ENCODE measurements at regions not wholly inside any gene's neighbourhood (a gene's known extent, or its start where the extent isn't known, plus 50 kb on each side); places are given as distances from the start of the nearest gene placed in this dataset.
"Not testable (repeated sequence)": the region's sequence is repeated elsewhere in the genome, so short reads cannot be mapped to it uniquely, and the experiment has no call there.

DNA sequence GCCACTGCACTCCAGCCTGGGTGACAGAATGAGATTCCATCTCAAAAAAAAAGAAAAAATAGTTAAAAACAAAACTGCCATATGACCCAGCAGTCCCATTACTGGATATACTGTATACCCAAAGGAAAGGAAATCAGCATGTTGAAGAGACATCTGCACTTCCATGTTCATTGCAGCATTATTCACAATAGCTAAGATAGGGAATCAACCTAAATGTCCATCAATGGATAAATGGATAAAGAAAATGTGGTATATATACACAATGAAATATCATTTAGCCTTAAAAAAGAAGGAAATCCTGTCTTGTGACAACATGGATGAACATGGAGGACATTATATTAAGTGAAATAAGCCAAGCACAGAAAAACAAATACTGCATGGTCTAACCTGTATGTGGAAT, 160.7 kb downstream of the DUSP6 start:
- not testable (repeated sequence) for FAIRE-seq

DNA sequence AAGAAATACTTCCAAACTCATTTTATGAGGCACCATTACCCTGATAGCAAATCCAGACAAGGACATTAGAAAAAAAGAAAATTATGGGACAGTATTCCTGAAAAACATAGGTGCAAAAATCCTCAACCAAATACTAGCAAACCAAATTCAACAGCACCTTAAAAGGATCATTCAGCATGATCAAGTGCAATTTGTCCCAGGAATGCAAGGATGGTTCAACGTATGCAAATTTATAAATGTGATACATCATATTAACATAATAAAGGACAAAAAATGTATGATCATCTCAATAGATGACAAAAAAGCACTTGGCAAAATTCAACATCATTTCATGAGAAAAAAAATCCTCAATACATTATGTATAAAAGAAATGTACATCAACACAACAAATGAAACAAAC, 162.9 kb downstream of the DUSP6 start:
- DNase-seq (ENCODE audit: low spot score): no peak
- no peak for FAIRE-seq

More for the DNA sequence above, 160.7 kb downstream of the DUSP6 start:
- DNase-seq (ENCODE audit: low spot score): not testable (repeated sequence)

DNA sequence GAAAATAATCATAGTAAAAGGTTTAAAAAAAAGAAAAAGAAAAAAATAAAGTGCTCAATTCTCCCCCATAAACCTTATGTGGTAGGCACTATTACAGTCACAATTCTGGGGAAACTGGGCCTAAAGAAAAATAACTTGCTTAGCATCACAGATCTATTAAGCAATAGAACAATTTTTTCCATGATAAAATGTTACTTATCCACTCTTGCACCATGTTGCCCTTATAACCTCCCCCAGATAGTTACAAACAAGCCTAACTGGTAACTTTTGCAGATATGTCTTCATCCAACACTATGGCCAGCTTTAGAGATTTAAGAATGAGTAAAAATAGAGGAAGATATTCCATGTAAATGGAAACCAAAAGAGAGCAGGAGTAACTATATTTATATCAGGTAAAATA, 164.8 kb downstream of the DUSP6 start:
- FAIRE-seq: no peak
- DNase-seq (ENCODE audit: low spot score): no peak

DNA sequence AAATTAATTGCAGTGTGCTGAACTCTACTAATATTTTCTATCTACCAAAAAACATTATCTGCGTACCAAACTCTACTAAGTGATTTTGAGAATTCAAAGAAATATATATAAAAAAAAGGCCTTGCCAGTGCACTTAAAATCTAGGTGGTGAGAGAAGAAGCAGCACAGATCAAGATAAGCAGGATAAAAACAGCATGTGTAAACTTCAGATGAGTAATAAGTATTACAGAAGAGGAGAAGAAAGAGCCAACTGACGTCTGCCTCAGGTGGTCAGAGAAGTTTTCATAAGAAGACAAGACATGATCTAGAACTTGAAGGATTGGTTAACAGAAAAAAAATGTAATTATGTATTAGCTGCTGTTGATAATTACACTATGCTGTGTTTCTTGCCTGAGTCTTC, 166.4 kb downstream of the DUSP6 start:
- FAIRE-seq (no peak), DNase-seq (ENCODE audit: low spot score) (no peak)

DNA sequence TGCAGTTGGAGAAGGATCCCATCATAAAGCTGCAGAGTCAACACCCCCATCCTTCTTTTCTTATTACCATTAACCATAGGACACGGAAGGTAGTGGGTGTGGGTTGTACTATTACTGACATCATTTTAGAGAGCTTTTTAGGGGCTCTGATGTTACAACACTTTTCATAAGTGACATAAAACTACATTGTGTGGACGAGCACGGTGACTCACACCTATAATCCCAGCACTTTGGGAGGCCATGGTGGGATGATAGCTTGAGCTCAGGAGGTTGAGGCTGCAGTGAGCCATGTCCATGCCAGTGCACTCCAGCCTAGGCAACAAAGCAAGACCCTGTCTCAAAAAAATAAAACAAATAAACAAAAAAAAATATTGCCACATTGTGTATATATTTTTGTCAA, 167.1 kb downstream of the DUSP6 start:
- DNase-seq (ENCODE audit: low spot score) (no peak), FAIRE-seq (no peak)

DNA sequence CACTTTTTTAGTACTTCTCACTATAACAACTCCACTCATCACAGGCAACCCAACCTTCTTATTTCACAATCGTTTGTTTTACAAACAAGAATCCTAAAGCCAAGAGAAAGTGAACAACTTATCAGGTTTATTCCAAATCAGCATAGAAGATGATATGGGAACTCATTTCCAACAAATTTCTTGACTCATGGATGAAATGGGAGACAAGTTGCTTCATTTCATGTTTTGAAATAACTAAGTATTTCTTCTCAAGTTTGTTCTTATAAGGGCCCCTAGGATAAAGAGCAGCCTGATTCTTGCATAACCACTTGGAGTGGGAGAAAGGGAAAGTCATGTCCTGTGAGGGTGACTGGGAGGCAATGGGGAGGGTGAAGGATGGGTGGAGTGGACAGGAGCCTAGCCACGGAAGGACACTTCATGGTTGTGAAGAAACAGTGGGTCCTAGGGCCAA, 168.3 kb downstream of the DUSP6 start:
- DNase-seq (ENCODE audit: low spot score) (no peak), FAIRE-seq (no peak)

DNA sequence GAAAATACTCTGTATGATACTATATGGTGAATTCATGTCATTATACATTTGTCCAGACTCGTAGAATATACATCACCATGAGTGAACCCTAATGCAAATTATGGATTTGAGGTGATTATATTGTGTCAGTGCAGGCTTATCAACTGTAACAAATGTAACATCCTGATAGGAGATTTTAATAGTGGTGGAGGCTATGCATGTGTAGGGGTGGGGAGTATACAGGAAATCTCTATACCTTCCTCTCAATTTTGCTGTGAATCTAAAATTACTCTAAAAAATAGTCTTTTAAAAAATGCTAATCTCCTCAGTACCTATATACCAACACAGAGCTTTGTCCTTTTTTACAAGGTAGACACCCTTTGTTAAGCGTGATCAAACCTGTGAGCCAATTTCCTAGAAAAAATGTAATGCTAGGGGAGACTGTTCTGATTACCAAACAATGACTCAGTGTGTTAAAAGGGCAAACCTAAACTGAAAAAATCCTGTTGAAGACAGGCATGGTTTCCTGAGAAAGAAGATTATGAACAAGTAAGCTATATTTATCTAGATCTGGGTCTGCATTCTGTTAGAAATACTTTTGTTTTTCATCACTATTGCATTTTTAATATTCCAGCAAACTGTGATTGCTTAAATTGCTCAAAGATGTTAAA, 170.9 kb downstream of the DUSP6 start:
- FAIRE-seq (no peak), DNase-seq (ENCODE audit: low spot score) (peak; percentile 3)

DNA sequence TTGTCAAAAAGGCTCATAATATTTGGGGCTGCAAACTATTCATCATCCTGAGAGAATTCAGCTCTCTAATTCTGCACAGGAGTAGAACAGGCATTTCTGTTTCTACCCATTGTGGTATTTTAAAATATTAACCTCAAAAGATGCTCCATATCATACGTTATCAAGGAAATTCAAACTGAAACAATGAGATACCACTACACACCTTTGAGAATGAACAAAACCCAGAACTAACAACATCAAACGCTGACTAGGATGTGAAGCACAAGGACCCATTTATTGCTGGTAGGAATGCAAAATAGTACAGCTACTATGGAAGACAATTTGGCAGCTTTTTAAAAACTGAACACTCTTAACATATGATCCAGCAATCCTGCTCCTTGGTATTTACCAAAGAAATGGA, 171.8 kb downstream of the DUSP6 start:
- DNase-seq (ENCODE audit: low spot score) (no peak), FAIRE-seq (no peak)

DNA sequence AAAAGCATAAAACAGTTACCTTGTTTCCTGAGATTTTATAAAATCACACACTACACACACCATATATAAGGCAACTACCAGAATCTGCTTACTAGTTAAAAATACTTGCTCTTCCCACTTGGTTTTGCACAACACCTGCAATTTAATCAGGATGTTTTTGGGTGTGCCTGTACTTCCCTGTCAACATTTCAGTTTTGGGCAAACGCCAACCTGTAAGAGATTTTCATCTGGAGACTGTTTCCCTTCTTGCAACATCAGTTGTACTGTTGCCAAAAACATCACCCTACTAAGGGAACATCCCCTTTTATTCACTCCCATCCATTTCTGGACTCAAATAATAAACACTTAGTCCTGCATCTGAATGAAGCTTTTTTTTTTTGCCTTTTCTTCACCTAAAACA, 172.3 kb downstream of the DUSP6 start:
- FAIRE-seq: no peak

DNA sequence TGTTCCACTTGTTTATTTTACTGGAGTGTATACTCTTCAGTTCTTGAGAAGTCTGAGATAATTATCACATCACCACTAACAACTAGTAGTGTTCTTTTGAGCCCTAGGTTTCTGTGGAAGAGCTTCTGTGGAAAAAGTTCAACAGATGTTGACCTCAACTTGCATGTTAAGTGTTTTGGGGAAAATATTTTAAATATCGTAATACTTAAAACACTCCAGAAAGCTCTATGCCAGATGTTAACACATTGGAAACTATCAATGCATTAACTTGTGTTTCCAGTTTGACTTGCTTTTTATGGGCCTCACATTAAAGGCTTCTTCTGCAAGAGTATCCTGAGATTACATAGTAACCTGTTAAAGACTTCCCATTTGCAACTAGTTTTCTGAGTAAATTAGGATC, 173.1 kb downstream of the DUSP6 start:
- DNase-seq (ENCODE audit: low spot score): no peak
- FAIRE-seq: no peak

More for the DNA sequence above, 172.3 kb downstream of the DUSP6 start:
- DNase-seq (ENCODE audit: low spot score): no peak

DNA sequence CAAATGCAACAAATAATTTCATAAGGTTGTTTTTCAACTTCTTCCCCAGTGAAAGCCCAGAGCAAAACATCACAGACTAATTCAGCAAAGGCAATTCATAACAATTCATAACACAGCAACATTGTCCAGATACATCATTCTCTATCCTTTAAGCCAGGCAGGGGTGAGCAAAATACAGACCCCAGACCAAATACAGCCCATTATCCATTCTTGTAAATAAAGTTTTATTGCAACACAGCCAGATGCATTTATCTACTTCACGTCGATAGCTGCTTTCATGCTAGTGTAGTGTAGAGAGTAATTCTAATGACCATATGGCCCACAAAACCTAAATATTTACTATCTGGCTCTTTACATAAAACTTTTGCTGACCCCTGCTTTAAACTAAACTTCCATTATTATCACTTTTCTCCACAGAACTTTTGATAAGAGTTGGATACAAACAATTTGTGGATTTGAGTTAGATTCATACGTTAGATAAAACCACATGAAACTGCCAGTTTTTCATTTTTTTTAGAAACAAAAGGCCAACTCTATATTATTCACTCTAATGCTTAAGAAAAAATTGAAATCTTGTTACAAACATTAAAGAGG, 174.4 kb downstream of the DUSP6 start:
- FAIRE-seq (no peak), DNase-seq (ENCODE audit: low spot score) (no peak)

DNA sequence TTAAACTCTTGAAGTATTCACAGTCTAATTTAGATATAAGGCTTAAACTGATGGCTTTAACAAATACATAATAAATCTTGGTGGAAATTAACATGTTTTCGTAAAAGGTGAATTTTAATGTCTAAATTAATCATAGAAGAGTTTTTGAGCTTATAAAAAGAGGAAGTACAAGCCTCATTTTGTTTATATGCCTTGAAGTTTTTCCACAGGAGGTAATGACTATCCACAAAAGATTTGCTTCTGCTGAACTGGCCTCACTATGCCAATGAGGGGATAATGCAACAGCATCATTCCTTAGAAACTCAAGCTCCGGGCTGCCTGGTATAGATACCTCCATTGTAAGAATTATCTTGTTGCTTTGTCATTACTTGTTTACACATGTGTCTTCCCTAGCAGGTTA, 175.6 kb downstream of the DUSP6 start:
- FAIRE-seq: no peak
- no peak for DNase-seq (ENCODE audit: low spot score)

DNA sequence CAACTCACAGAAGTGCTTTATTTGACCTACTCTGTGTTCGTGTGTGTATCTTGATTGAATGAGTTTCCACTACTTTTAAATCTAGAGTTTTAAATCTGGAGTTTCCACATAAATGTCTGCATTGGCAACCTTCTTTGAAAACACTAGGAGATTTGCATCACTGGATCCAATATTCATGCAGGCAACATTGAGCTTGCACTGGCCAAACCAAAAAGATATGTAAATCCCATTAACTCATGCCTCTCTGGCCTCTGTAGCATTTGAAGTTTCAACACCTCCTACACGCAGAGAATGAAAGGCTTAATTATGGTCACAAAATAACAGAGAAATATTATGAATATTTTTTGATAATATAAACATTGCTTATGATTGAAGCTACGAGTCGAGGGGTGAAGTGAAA, 178.6 kb downstream of the DUSP6 start:
- DNase-seq (ENCODE audit: low spot score) (no peak), FAIRE-seq (no peak)

DNA sequence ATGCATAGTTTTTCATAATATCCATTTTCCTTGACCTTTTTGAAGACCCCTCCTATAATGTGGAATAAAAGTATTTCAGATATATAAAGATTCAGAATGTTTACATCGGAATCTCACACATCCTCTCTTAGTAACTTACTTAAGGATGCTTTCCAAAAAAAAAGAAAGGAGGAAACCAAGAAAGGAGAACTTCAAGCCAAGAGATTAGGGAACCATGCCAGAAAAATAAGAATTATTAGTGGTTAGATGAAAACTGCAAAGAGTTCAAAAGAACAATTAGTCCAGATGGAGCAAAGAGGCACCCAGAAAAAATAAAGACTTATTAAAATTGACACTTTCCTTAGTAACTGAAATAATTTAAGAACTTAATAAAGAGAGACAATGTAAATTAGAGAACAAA, 179.2 kb downstream of the DUSP6 start:
- DNase-seq (ENCODE audit: low spot score): no peak
- no peak for FAIRE-seq

DNA sequence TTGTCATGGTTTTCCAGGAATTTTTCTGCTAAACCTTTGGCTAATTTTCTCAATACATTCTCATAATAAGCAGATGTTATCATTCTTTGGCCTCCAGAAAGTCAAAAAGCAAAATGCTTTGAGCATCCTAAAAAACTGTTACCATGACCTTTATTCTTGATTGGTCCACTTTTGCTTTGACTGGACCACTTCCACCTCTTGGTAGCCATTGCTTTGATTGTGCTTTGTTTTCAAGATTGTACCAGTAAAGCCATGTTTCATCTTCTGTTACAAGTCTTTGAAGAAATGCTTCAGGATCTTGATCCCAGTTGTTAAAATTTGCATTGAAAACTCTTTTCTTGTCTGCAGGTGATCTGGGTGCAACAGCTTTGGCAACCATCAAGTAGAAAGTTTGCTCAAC, 180.1 kb downstream of the DUSP6 start:
- FAIRE-seq: no peak

DNA sequence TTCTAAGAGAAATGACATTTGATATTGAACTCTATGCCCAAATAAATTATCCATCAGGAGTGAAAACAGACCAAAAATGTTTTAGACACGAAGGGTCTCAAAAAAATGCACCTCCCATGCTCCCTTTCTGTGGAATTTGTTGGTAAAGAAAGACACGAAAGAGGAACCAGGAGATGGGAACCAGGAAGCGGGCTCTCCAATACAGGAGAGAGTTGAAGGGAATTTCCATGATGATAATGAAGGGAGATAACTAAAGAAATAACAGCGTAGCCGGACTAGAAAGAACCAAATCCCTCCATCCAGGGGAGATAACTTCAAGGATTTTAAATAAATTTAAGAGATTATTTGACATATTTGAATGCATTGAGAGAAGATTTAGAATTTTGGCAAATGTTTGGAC, 183.0 kb downstream of the DUSP6 start:
- DNase-seq (ENCODE audit: low spot score) (no peak), FAIRE-seq (no peak)

More for the DNA sequence above, 180.1 kb downstream of the DUSP6 start:
- DNase-seq (ENCODE audit: low spot score): no peak

DNA sequence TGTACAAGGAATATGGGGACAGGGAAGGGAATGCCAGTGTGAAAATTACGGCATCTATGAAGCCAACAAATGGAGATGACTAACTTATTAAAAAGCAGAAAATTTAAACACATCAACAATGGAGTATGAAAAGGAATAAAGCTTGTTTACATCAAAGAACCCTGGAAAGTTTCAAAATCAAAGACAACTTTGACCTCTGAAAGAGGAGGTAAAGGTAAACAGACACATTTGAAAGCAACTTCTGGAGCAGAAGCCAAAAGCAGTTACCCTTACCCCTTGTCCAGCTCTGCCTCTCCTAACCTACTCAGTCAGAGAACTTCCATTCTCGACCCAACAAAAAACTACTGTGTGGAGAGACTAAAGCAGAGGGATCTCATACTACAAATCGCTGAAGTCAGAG, 184.3 kb downstream of the DUSP6 start:
- no peak for FAIRE-seq

DNA sequence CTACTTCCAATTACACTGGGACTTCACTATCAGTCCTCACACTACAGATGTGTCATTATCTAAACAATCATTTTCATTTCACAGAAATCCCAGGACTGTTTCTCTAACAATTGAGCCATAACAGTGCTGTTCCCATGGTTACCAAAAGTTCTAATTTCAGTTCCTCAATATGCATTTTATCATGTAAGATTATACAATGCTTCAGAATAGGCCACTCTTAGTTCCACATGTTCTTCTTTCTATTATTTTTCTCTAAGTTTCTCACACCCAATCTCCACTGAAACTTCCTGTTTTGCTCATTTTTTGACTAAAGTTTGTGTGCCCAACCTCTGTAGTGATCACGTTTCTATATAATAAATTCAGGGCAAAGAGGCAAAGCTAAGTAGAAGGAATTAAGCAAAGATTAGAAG, 185.8 kb downstream of the DUSP6 start:
- no peak for FAIRE-seq
- DNase-seq (ENCODE audit: low spot score): no peak

More for the DNA sequence above, 184.3 kb downstream of the DUSP6 start:
- no peak for DNase-seq (ENCODE audit: low spot score)

DNA sequence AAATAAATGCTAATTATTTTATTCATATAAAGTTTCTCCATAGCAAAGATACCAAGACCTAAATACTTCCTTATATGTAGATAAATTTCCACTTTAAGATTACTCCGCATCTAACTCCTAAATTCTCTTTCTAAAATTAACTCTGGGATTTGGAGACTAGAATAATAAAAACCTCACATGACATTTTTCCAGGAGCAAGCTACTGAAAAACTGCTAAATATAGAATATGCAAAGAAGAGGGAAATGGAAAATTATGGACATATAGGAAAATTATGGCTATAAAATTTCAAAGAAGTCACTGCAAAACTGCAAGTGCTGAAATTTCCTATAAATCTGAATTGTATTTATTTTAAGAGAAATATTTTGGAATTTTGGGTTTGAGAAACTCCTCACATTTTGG, 186.2 kb downstream of the DUSP6 start:
- FAIRE-seq (no peak), DNase-seq (ENCODE audit: low spot score) (no peak)

DNA sequence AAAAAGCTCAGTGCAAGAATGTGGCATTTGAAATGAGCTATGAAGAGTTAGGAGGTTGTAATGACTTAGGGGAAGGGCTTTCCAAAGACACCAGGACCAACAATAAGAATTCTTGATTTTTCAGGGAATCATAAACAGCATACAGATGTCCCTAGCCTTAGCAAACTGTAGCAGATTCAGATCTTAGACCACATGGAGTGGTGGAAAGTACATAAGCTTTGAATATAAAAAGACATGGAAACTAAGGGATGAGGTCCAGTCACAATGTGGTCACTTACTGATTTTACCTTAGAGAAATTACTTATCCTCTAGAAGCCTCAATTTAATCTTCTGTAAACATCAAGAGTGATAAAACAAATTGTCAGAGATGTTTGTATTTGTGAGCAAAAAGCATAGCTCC, 186.6 kb downstream of the DUSP6 start:
- FAIRE-seq (no peak), DNase-seq (ENCODE audit: low spot score) (no peak)

DNA sequence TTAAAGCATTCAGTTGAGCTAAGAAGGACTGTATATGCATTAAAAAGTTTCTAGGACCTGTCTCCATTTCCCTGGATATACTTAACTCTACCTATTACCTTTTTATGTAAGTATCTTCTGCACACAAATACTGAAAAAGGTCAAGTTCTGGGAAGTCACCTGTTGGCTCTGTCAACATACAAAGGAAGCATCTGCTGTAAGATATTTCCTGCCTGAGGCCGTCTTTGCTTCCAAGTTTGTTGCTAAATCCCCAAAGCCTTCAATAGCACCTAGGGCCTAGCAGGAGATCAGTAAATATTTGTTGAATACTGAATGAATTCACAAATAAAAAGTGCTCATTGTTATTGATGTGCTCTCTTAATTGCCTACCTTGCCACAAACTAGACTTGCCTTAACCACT, 188.4 kb downstream of the DUSP6 start:
- DNase-seq (ENCODE audit: low spot score) (no peak), FAIRE-seq (no peak)

DNA sequence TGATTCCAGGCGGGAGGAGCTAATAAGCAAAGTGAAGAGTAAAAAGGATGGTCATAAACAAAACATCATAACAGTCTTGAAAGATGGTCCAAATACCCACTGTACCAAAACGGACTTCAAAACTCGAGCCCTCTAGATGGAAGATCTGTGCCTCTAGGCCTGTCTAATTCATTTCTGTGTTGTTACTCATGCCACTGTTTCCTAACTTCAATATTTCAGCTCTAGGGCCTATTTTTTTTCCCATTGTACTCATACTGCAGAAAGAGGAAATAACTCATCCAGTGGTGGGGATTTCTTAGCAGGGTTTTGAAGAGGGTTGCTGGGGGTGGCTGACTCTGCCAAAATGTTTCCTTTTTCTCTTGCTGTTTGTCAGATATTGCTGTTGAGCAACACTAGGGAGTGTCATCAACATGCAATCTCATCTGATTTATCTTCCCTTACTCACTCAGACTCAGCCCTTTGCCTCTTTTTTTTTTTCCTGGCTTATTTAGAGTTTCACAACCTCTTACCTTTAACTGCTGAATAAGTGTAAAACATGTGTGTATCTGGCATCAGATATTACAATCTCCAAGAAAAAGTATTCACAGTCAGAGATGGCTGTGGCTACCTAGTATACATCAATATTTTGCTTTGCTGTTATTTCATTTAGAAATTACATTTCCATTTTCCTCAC, 189.6 kb downstream of the DUSP6 start:
- peak; percentile 10 for DNase-seq (ENCODE audit: low spot score)
- FAIRE-seq: no peak

DNA sequence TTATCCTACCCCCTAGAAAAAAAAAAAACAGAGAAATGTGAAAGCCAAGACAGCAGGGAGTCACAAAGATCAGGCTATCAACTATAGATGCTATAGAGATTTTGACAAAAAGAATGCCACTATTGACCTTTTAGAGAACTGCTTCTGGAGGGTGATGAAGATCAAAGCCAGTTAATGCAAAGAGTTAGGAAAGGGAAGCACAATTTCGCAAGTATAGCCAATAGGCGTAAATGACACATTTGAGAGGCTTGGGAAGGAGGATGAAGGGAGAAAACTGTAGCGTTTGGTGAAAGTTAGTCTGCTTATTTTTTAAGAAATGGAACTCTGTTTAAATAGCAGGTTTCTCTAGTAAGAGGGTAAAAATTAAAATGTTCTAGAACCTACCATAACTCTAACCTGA, 190.7 kb downstream of the DUSP6 start:
- FAIRE-seq: no peak

More for the DNA sequence above, 190.7 kb downstream of the DUSP6 start:
- DNase-seq (ENCODE audit: low spot score): no peak

All from urothelium cell line (cell line).